Activated CD4-positive, alpha-beta T cell treated with anti-CD3 and anti-CD28 coated beads, Interleukin-2, amount 50 U/mL, for 24 hours (primary cell): ENCODE measurements at regions not wholly inside any gene's neighbourhood (a gene's known extent, or its start where the extent isn't known, plus 50 kb on each side); places are given as distances from the start of the nearest gene placed in this dataset.
"Not testable (repeated sequence)": the region's sequence is repeated elsewhere in the genome, so short reads cannot be mapped to it uniquely, and the experiment has no call there.

Experiments
- DNase-seq, 2 donors: peaks; one replicate each; pipeline ENCODE4 v3.0.0-alpha.2; 2020; ENCODE audit warnings: low read depth in 1 of 2, low spot score in 1 of 2

- no peak for DNase-seq
Observed at GRCh38 chr5:112570708-112571444, 151.8 kb upstream of the EPB41L4A start.

- no peak for DNase-seq
Observed at GRCh38 chr5:112573441-112573840, 154.4 kb upstream of the EPB41L4A start.

- DNase-seq = no peak
Observed at GRCh38 chr5:112574536-112574935, 155.5 kb upstream of the EPB41L4A start.

GRCh38 chr5:112576298-112576925, 157.3 kb upstream of the EPB41L4A start:
- DNase-seq = no peak

- DNase-seq = no peak
Observed at GRCh38 chr5:112579599-112580170, 158.0 kb upstream of the APC start.

- DNase-seq = no peak
Observed at GRCh38 chr5:112581811-112582320, 155.8 kb upstream of the APC start.

- DNase-seq = no peak
Observed at GRCh38 chr5:112583166-112583565, 154.5 kb upstream of the APC start.

- no peak for DNase-seq
Observed at GRCh38 chr5:112584781-112585180, 152.9 kb upstream of the APC start.

GRCh38 chr5:112586596-112587062, 151.1 kb upstream of the APC start:
- DNase-seq = no peak

- not testable (repeated sequence) for DNase-seq
Observed at GRCh38 chr5:112590858-112591257, 146.8 kb upstream of the APC start.

GRCh38 chr5:112594095-112594850, 143.4 kb upstream of the APC start:
- no peak for DNase-seq

- no peak for DNase-seq
Observed at GRCh38 chr5:112594941-112595340, 142.7 kb upstream of the APC start.

- no peak for DNase-seq
Observed at GRCh38 chr5:112597831-112598230, 139.9 kb upstream of the APC start.

- DNase-seq = not testable (repeated sequence)
Observed at GRCh38 chr5:112600510-112600909, 137.2 kb upstream of the APC start.

- DNase-seq = no peak
Observed at GRCh38 chr5:112604732-112605630, 132.7 kb upstream of the APC start.

GRCh38 chr5:112608975-112609374, 128.7 kb upstream of the APC start:
- no peak for DNase-seq

- no peak for DNase-seq
Observed at GRCh38 chr5:112612663-112613062, 125.0 kb upstream of the APC start.

GRCh38 chr5:112614285-112614684, 123.4 kb upstream of the APC start:
- no peak for DNase-seq

- DNase-seq = no peak
Observed at GRCh38 chr5:112614986-112615385, 122.7 kb upstream of the APC start.

GRCh38 chr5:112616812-112617547, 120.7 kb upstream of the APC start:
- DNase-seq = no peak
